Neural progenitor cell (in vitro differentiated cells): ENCODE measurements at regions not wholly inside any gene's neighbourhood (a gene's known extent, or its start where the extent isn't known, plus 50 kb on each side); places are given as distances from the start of the nearest gene placed in this dataset.

Experiments used
- EZH2phosphoT487 ChIP-seq: fragments of 200-600 bp; sonication (generic); IDR thresholded peaks from 2 replicates; pipeline ENCODE4 v1.6.1; 2017; ENCODE audit warnings: antibody characterized with exemption
- TF ChIP-seq, protein P1 (sequence below): fragments of 200-600 bp; sonication (generic); IDR thresholded peaks from 2 replicates; pipeline ENCODE4 v1.5.1; 2017; ENCODE audit warnings: antibody characterized with exemption, mild to moderate bottlenecking

- TF ChIP-seq EZH2phosphoT487: no peak
- TF ChIP-seq, protein P1, sequence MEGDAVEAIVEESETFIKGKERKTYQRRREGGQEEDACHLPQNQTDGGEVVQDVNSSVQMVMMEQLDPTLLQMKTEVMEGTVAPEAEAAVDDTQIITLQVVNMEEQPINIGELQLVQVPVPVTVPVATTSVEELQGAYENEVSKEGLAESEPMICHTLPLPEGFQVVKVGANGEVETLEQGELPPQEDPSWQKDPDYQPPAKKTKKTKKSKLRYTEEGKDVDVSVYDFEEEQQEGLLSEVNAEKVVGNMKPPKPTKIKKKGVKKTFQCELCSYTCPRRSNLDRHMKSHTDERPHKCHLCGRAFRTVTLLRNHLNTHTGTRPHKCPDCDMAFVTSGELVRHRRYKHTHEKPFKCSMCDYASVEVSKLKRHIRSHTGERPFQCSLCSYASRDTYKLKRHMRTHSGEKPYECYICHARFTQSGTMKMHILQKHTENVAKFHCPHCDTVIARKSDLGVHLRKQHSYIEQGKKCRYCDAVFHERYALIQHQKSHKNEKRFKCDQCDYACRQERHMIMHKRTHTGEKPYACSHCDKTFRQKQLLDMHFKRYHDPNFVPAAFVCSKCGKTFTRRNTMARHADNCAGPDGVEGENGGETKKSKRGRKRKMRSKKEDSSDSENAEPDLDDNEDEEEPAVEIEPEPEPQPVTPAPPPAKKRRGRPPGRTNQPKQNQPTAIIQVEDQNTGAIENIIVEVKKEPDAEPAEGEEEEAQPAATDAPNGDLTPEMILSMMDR: no peak
These were observed 197.8 kb upstream of the GALNT2 start for GRCh38 chr1:229869240-229869639.
